LNCaP clone FGC (cell line): ENCODE measurements at regions not wholly inside any gene's neighbourhood (a gene's known extent, or its start where the extent isn't known, plus 50 kb on each side); places are given as distances from the start of the nearest gene placed in this dataset.

Experiments used
- DNase-seq: peaks from one replicate; pipeline ENCODE4 v3.0.0-alpha.2; 2011; ENCODE audit warnings: low read depth
- H3K4me3 ChIP-seq: 2 replicates; pipeline ENCODE4 v1.5.1; 2011; ENCODE audit warnings: mild to moderate bottlenecking, low read depth, low read length, control low read depth
- CTCF ChIP-seq: IDR thresholded peaks from 2 replicates; pipeline ENCODE4 v1.5.1; 2012; ENCODE audit warnings: mild to moderate bottlenecking; ENCODE audit not compliant: control insufficient read depth, insufficient read depth; ENCODE audit errors: extremely low read depth

- no peak for TF ChIP-seq CTCF
- no peak for DNase-seq
- no peak overlapping the region for H3K4me3 ChIP-seq
Observed at GRCh38 chr11:113634940-113635575, 71.0 kb downstream of the TMPRSS5 start.

GRCh38 chr11:113632981-113633380 lies 73.1 kb downstream of the TMPRSS5 start:
- DNase-seq, result no peak
- H3K4me3 ChIP-seq, result no peak overlapping the region
- no peak for TF ChIP-seq CTCF

GRCh38 chr11:113629562-113629961 lies 76.5 kb downstream of the TMPRSS5 start:
- DNase-seq, result no peak
- H3K4me3 ChIP-seq, result no peak overlapping the region
- TF ChIP-seq CTCF, result no peak

GRCh38 chr11:113628912-113629311 lies 77.2 kb downstream of the TMPRSS5 start:
- TF ChIP-seq CTCF, result no peak
- DNase-seq, result no peak
- H3K4me3 ChIP-seq, result no peak overlapping the region

- no peak for TF ChIP-seq CTCF
- no peak overlapping the region for H3K4me3 ChIP-seq
- DNase-seq, result no peak
Observed at GRCh38 chr11:113627946-113628345, 78.2 kb downstream of the TMPRSS5 start.

- no peak overlapping the region for H3K4me3 ChIP-seq
- no peak for DNase-seq
- TF ChIP-seq CTCF, result no peak
Observed at GRCh38 chr11:113627297-113627696, 78.8 kb downstream of the TMPRSS5 start.

GRCh38 chr11:113626736-113627135 lies 79.4 kb downstream of the TMPRSS5 start:
- no peak for TF ChIP-seq CTCF
- H3K4me3 ChIP-seq, result no peak overlapping the region
- no peak for DNase-seq
